Spleen (tissue), 7 donors: ENCODE measurements at regions not wholly inside any gene's neighbourhood (a gene's known extent, or its start where the extent isn't known, plus 50 kb on each side); places are given as distances from the start of the nearest gene placed in this dataset.

Experiments
- POLR2A ChIP-seq, 3 donors: fragments of 450-650 bp; IDR thresholded peaks; one replicate each; pipeline ENCODE4 v1.5.1; 2017; ENCODE audit warnings: antibody characterized with exemption in 3 of 3, mild to moderate bottlenecking in 1 of 3
- POLR2AphosphoS5 ChIP-seq, 3 donors: sonication (generic); formaldehyde crosslinking; IDR thresholded peaks; one replicate each; pipeline ENCODE4 v1.5.1; 2017; ENCODE audit warnings: antibody characterized with exemption in 3 of 3
- TF ChIP-seq, protein P1 (sequence below), 11 experiments: fragments of 200-600 bp in 7 of 11; fragments of 450-650 bp in 4 of 11; sonication (generic) in 4 of 11; IDR thresholded peaks in 8 of 11; conservative IDR thresholded peaks in 3 of 11; 1 replicate in 7 of 11; 2 replicates in 4 of 11; pipeline versions ENCODE4 v1.4.0 to v1.8.0; 2016 to 2021; ENCODE audit warnings: antibody characterized with exemption in 11 of 11, inconsistent platforms in 4 of 11, mild to moderate bottlenecking in 1 of 11
- donor health status: DM: no; HTN: no; CAD: no; lungs with moderate emphysema.
- donor health status: DM: no; HTN: no; CAD: no.
- donor health status: DM: no; HTN: no; CAD: no.

DNA sequence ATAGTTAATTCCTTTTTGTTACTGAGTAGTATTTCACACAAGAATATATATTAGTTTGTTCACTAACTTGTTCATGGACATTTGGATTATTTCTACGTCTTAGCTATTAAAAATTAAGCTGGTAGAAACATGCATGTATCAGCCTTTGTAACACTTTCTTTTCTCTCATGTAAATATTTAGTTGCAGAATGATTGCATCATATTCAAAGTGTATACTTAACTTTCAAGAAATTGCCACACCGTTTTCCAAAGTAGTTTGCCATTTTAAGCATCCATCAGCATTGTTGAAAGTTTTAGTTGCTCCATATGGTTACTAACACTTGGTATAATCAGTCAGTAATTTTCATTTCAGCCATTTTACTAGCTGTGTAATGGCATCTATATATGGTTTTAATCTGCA, 666.9 kb downstream of the NXPH1 start:
- no peak for TF ChIP-seq POLR2A (IDR thresholded peaks at IDR 0.05)
- TF ChIP-seq POLR2AphosphoS5 (IDR thresholded peaks at IDR 0.05): no peak
- TF ChIP-seq, protein P1, sequence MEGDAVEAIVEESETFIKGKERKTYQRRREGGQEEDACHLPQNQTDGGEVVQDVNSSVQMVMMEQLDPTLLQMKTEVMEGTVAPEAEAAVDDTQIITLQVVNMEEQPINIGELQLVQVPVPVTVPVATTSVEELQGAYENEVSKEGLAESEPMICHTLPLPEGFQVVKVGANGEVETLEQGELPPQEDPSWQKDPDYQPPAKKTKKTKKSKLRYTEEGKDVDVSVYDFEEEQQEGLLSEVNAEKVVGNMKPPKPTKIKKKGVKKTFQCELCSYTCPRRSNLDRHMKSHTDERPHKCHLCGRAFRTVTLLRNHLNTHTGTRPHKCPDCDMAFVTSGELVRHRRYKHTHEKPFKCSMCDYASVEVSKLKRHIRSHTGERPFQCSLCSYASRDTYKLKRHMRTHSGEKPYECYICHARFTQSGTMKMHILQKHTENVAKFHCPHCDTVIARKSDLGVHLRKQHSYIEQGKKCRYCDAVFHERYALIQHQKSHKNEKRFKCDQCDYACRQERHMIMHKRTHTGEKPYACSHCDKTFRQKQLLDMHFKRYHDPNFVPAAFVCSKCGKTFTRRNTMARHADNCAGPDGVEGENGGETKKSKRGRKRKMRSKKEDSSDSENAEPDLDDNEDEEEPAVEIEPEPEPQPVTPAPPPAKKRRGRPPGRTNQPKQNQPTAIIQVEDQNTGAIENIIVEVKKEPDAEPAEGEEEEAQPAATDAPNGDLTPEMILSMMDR (IDR thresholded peaks at IDR 0.05 in 8 of 11, conservative IDR thresholded peaks at IDR 0.05 in 3 of 11): no peak
